GM23338 (cell line): ENCODE measurements at regions not wholly inside any gene's neighbourhood (a gene's known extent, or its start where the extent isn't known, plus 50 kb on each side); places are given as distances from the start of the nearest gene placed in this dataset.
A peak's percentile ranks its signal among the peaks of the same experiment; 100 is the strongest.

Experiments
- ATAC-seq: fragments of 200-7000 bp; cut with Tn5 transposase; 3 replicates; pipeline ENCODE4 v1.9.1; 2020
- DNase-seq: peaks from one replicate; pipeline ENCODE4 v3.0.0-alpha.2; 2015; ENCODE audit warnings: low spot score
- H2AFZ ChIP-seq: fragments of 200-600 bp; sonication (generic); 2 replicates; pipeline ENCODE4 v1.8.0; 2016; ENCODE audit warnings: antibody characterized with exemption, mild to moderate bottlenecking, moderate library complexity
- H3F3A ChIP-seq: fragments of 200-600 bp; sonication (generic); replicated peaks from 2 replicates; pipeline ENCODE4 v1.8.0; 2017; ENCODE audit warnings: antibody characterized with exemption, mixed run types, low read depth
- H3K27ac ChIP-seq: fragments of 200-600 bp; sonication (generic); 2 replicates; pipeline ENCODE4 v1.6.1; 2016; ENCODE audit warnings: low read depth
- H3K27me3 ChIP-seq: fragments of 200-600 bp; sonication (generic); 2 replicates; pipeline ENCODE4 v1.8.0; 2016; ENCODE audit warnings: mild to moderate bottlenecking, mixed run types, moderate library complexity; ENCODE audit not compliant: insufficient read depth
- H3K36me3 ChIP-seq: fragments of 200-600 bp; sonication (generic); 2 replicates; pipeline ENCODE4 v1.8.0; 2016; ENCODE audit warnings: mild to moderate bottlenecking; ENCODE audit not compliant: insufficient read depth
- H3K4me1 ChIP-seq: fragments of 200-600 bp; sonication (generic); 2 replicates; pipeline ENCODE4 v1.8.0; 2016; ENCODE audit warnings: mild to moderate bottlenecking, moderate library complexity; ENCODE audit not compliant: insufficient read depth
- H3K4me2 ChIP-seq: fragments of 200-600 bp; sonication (generic); 2 replicates; pipeline ENCODE4 v1.7.1; 2017; ENCODE audit warnings: mixed run types
- H3K4me3 ChIP-seq: fragments of 200-600 bp; sonication (generic); 2 replicates; pipeline ENCODE4 v1.6.1; 2016; ENCODE audit warnings: mixed run types
- H3K79me2 ChIP-seq: fragments of 200-600 bp; sonication (generic); replicated peaks from 2 replicates; pipeline ENCODE4 v1.8.0; 2017; ENCODE audit warnings: mild to moderate bottlenecking; ENCODE audit not compliant: insufficient read depth
- H3K9me2 ChIP-seq: fragments of 200-600 bp; sonication (generic); 2 replicates; pipeline ENCODE4 v1.8.0; 2017; ENCODE audit not compliant: insufficient read depth
- H4K20me1 ChIP-seq: fragments of 200-600 bp; sonication (generic); replicated peaks from 2 replicates; pipeline ENCODE4 v1.8.0; 2017; ENCODE audit warnings: mild to moderate bottlenecking; ENCODE audit not compliant: insufficient read depth
- H3K27ac Mint-ChIP-seq: 2 replicates; pipeline ENCODE4 v1.8.0; 2020; ENCODE audit warnings: inconsistent platforms, mild to moderate bottlenecking, moderate library complexity, mixed read lengths
- H3K27me3 Mint-ChIP-seq: 3 replicates; pipeline ENCODE4 v1.8.0; 2022; ENCODE audit warnings: low read depth, mild to moderate bottlenecking, moderate library complexity, mixed read lengths, inconsistent platforms; ENCODE audit not compliant: insufficient read depth, poor library complexity
- H3K36me3 Mint-ChIP-seq: 3 replicates; pipeline ENCODE4 v1.8.0; 2021; ENCODE audit warnings: low read depth, mild to moderate bottlenecking, inconsistent platforms, moderate library complexity, mixed read lengths
- H3K4me1 Mint-ChIP-seq: 3 replicates; pipeline ENCODE4 v1.8.0; 2020; ENCODE audit warnings: mild to moderate bottlenecking, inconsistent platforms, mixed read lengths
- H3K4me3 Mint-ChIP-seq: 3 replicates; pipeline ENCODE4 v1.8.0; 2021; ENCODE audit warnings: moderate library complexity, mild to moderate bottlenecking, inconsistent platforms, mixed read lengths
- H3K9me3 Mint-ChIP-seq: 3 replicates; pipeline ENCODE4 v1.8.0; 2020; ENCODE audit warnings: moderate library complexity, mild to moderate bottlenecking, inconsistent platforms, mixed read lengths
- CREB1 ChIP-seq: fragments of 250-450 bp; sonication (Bioruptor Pico); IDR thresholded peaks from 2 replicates; pipeline ENCODE4 v1.5.0; 2020; ENCODE audit warnings: low read depth, mild to moderate bottlenecking, moderate library complexity
- EZH2 ChIP-seq: fragments of 200-600 bp; sonication (generic); IDR thresholded peaks from one replicate; pipeline ENCODE4 v1.8.0; 2017; ENCODE audit warnings: antibody characterized with exemption, mild to moderate bottlenecking, low read depth; ENCODE audit not compliant: unreplicated experiment
- EZH2phosphoT487 ChIP-seq: fragments of 200-600 bp; sonication (generic); IDR thresholded peaks from one replicate; pipeline ENCODE4 v1.8.1; 2018; ENCODE audit warnings: antibody characterized with exemption; ENCODE audit not compliant: unreplicated experiment
- JUNB ChIP-seq: IDR thresholded peaks from one replicate; pipeline ENCODE4 v1.6.1; 2016; ENCODE audit warnings: antibody characterized with exemption; ENCODE audit not compliant: unreplicated experiment
- NANOG ChIP-seq: IDR thresholded peaks from 2 replicates; pipeline ENCODE4 v1.6.1; 2016; ENCODE audit warnings: antibody characterized with exemption, borderline replicate concordance
- POLR2AphosphoS5 ChIP-seq: IDR thresholded peaks from 2 replicates; pipeline ENCODE4 v1.6.1; 2016; ENCODE audit warnings: antibody characterized with exemption, low read depth
- REST ChIP-seq: IDR thresholded peaks from one replicate; pipeline ENCODE4 v1.6.1; 2018; ENCODE audit warnings: antibody characterized with exemption; ENCODE audit not compliant: unreplicated experiment
- STAT1 ChIP-seq: IDR thresholded peaks from one replicate; pipeline ENCODE4 v1.6.1; 2016; ENCODE audit warnings: antibody characterized with exemption; ENCODE audit not compliant: unreplicated experiment
- ZNF114 ChIP-seq: fragments of 250-450 bp; sonication (Bioruptor Pico); IDR thresholded peaks from 2 replicates; pipeline ENCODE4 v1.5.0; 2020; ENCODE audit warnings: mild to moderate bottlenecking, moderate library complexity
- ZNF331 ChIP-seq: fragments of 250-450 bp; sonication (Bioruptor Pico); IDR thresholded peaks from 2 replicates; pipeline ENCODE4 v1.5.0; 2020; ENCODE audit warnings: low read depth, mild to moderate bottlenecking, moderate library complexity
- ZNF462 ChIP-seq: fragments of 250-450 bp; sonication (Bioruptor Pico); IDR thresholded peaks from 2 replicates; pipeline ENCODE4 v1.5.0; 2020; ENCODE audit warnings: mild to moderate bottlenecking, moderate library complexity
- TF ChIP-seq, protein P1 (sequence below): IDR thresholded peaks from 2 replicates; pipeline ENCODE4 v1.6.1; 2016; ENCODE audit warnings: antibody characterized with exemption

GRCh38 chr4:38539501-38539900 lies 124.5 kb upstream of the KLF3 start (continued):
- TF ChIP-seq, protein P1, sequence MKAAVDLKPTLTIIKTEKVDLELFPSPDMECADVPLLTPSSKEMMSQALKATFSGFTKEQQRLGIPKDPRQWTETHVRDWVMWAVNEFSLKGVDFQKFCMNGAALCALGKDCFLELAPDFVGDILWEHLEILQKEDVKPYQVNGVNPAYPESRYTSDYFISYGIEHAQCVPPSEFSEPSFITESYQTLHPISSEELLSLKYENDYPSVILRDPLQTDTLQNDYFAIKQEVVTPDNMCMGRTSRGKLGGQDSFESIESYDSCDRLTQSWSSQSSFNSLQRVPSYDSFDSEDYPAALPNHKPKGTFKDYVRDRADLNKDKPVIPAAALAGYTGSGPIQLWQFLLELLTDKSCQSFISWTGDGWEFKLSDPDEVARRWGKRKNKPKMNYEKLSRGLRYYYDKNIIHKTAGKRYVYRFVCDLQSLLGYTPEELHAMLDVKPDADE = no peak
- no peak for TF ChIP-seq ZNF114

GRCh38 chr4:38547052-38547451 lies 116.9 kb upstream of the KLF3 start:
- H3K9me3 Mint-ChIP-seq = no peaks in the 10 kb centered on the region
- H4K20me1 ChIP-seq = no peaks in the 10 kb centered on the region
- no peak overlapping the region for H3K4me2 ChIP-seq
- no peak overlapping the region for H3K4me3 ChIP-seq
- H3K79me2 ChIP-seq = no peaks in the 10 kb centered on the region
- H3K4me1 ChIP-seq = no peaks in the 10 kb centered on the region
- peak; percentile 67 for ATAC-seq
- H3K27ac ChIP-seq = no peak overlapping the region
- no peaks in the 10 kb centered on the region for H3K4me1 Mint-ChIP-seq
- no peaks in the 10 kb centered on the region for H3K9me2 ChIP-seq
- peaks cover 38% of the 10 kb centered on the region for H3K27me3 Mint-ChIP-seq
- peaks cover 55% of the 10 kb centered on the region for H3K27me3 ChIP-seq
- no peaks in the 10 kb centered on the region for H3F3A ChIP-seq
- no peak overlapping the region for H2AFZ ChIP-seq
- no peaks in the 10 kb centered on the region for H3K36me3 Mint-ChIP-seq
- DNase-seq = peak; percentile 50
- no peak overlapping the region for H3K27ac Mint-ChIP-seq
- no peaks in the 10 kb centered on the region for H3K36me3 ChIP-seq
- H3K4me3 Mint-ChIP-seq = no peak overlapping the region
- TF ChIP-seq ZNF331 (CRISPR knock-in tag) = no peak
- TF ChIP-seq JUNB = no peak
- TF ChIP-seq EZH2 = no peak
- TF ChIP-seq POLR2AphosphoS5 = no peak
- TF ChIP-seq REST = no peak
- TF ChIP-seq CREB1 = no peak
- no peak for TF ChIP-seq ZNF462 (CRISPR knock-in tag)
- TF ChIP-seq STAT1 = no peak
- TF ChIP-seq, protein P1 = no peak
- TF ChIP-seq EZH2phosphoT487 = no peak
- no peak for TF ChIP-seq ZNF114
- no peak for TF ChIP-seq NANOG
